ENCODE measurements at regions not wholly inside any gene's neighbourhood (a gene's known extent, or its start where the extent isn't known, plus 50 kb on each side); places are given as distances from the start of the nearest gene placed in this dataset.

DNA sequence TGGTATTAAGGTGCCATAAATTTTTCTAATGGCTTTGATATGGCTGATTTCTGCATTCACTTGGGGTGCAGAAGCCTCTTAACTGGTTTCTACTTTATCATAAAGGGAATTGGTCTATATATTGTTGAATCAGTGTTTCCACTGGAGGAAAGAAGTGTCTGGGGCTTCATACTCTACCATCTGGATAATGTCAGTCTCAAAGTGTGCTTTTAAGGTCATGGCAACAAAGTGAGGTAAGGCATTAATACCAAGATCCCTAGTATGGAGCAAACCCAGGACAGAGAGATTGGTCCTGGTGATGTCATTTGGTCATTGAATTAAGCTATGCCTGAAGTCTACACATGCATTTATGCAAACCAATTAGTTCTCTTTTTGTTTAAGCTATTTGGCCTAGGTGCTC, 309.9 kb downstream of the DUSP10 start:
- H3K4me1 ChIP-seq (ENCODE audit: insufficient read depth): no peaks in the 10 kb centered on the region
- H3K27me3 ChIP-seq: no peaks in the 10 kb centered on the region
- H3K4me3 ChIP-seq: no peak overlapping the region
- intact Hi-C loops (cut with DNase I): loop anchor here in 3 of 4 donors (10.0 kb wide), 3 partner anchors 167 to 627 kb away; partner anchors contain the start of gene HLX (in 3 of the 3)
- no peaks in the 10 kb centered on the region for H3K36me3 ChIP-seq
- no peak overlapping the region for H3K27ac ChIP-seq
- DNase-seq: no peak
- TF ChIP-seq EP300 (IDR thresholded peaks at IDR 0.05) (no peak), POLR2A (IDR thresholded peaks at IDR 0.05) (no peak)
- TF ChIP-seq, protein P1, sequence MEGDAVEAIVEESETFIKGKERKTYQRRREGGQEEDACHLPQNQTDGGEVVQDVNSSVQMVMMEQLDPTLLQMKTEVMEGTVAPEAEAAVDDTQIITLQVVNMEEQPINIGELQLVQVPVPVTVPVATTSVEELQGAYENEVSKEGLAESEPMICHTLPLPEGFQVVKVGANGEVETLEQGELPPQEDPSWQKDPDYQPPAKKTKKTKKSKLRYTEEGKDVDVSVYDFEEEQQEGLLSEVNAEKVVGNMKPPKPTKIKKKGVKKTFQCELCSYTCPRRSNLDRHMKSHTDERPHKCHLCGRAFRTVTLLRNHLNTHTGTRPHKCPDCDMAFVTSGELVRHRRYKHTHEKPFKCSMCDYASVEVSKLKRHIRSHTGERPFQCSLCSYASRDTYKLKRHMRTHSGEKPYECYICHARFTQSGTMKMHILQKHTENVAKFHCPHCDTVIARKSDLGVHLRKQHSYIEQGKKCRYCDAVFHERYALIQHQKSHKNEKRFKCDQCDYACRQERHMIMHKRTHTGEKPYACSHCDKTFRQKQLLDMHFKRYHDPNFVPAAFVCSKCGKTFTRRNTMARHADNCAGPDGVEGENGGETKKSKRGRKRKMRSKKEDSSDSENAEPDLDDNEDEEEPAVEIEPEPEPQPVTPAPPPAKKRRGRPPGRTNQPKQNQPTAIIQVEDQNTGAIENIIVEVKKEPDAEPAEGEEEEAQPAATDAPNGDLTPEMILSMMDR (IDR thresholded peaks at IDR 0.05): no peak
- H3K9me3 ChIP-seq: no peaks in the 10 kb centered on the region

DNA sequence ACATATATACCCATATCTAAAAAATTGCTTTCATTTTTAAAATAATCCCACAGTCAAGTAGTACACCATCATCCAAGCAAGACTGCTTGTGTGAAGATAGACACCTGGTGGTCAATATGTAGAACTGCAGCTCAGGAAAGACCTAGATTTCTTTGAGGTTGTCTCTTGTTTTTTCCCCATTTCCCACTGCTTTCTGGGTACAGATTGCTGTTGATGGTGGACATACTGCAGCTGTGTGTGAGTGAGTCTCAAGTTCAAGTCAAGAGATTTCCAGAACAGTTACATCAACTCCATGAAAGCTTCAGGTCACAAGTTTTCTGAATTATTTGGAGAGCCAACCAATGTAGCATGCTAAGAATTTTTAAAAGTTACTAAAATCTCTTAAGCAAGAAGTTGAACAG, 306.4 kb downstream of the DUSP10 start:
- no peak overlapping the region for H3K4me3 ChIP-seq
- TF ChIP-seq EP300 (IDR thresholded peaks at IDR 0.05) (no peak), POLR2A (IDR thresholded peaks at IDR 0.05) (no peak)
- TF ChIP-seq, protein P1 (IDR thresholded peaks at IDR 0.05): peak; percentile 58 to 75 (median 60)
- H3K27ac ChIP-seq: no peak overlapping the region
- no peak for DNase-seq
- no peaks in the 10 kb centered on the region for H3K27me3 ChIP-seq
- intact Hi-C loops (cut with DNase I): loop anchor here in 3 of 4 donors (10.0 kb wide), 3 partner anchors 171 to 631 kb away; partner anchors contain the start of gene HLX (in 3 of the 3)
- H3K9me3 ChIP-seq: no peaks in the 10 kb centered on the region
- no peaks in the 10 kb centered on the region for H3K36me3 ChIP-seq
- no peaks in the 10 kb centered on the region for H3K4me1 ChIP-seq (ENCODE audit: insufficient read depth)

DNA sequence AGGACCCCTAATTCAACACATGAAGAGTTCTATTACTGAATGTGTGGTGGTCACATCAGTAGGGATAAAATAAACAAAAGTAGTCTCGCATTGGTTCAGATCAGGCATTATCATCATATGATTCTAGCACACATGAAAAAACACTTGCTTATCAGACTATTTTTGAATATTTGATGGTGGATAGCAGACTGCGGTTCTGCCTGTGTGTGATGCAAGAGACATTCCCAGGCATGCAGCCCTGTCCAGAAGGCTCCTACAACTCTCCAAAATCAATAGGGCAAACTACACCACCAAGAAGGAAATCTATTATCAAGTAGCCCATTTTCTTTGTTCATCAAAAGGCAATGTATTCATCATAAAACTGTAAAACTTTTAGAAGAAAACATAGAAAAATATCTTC, 304.7 kb downstream of the DUSP10 start:
- Histone ChIP-seq H3K4me1 (ENCODE audit: insufficient read depth) (no peaks in the 10 kb centered on the region), H3K36me3 (no peaks in the 10 kb centered on the region), H3K27ac (no peak overlapping the region), H3K9me3 (no peaks in the 10 kb centered on the region), H3K27me3 (no peaks in the 10 kb centered on the region), H3K4me3 (no peak overlapping the region)
- 58 to 68% (median 63%) methylated on average over 2 of the region's 2 CpGs for WGBS, 3 donors
- DNase-seq: no peak
- TF ChIP-seq POLR2A (IDR thresholded peaks at IDR 0.05): no peak
- TF ChIP-seq EP300 (IDR thresholded peaks at IDR 0.05): no peak
- intact Hi-C loops (cut with DNase I): loop anchor here in 3 of 4 donors (10.0 kb wide), 3 partner anchors 172 to 632 kb away; partner anchors contain the start of gene HLX (in 3 of the 3)

DNA sequence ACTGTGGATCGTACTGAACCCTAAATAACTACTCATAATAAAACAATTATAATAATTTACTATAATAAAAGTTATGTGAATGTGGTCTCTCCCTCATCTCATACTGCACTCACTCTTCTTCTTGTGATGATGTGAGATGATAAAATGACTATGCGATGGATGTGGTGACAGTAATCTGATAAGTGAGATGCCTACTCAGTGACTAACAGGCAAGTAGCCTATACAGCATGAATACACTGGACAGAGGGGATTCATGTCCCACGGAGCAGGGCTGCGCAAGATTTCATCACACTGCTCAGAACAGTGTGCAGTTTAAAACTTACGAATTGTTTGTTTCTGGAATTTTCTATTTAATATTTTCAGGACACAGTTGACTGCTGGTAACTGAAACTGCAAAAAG, 304.0 kb downstream of the DUSP10 start:
- Histone ChIP-seq H3K27ac (no peak overlapping the region), H3K9me3 (no peaks in the 10 kb centered on the region), H3K36me3 (no peaks in the 10 kb centered on the region), H3K27me3 (no peaks in the 10 kb centered on the region), H3K4me1 (ENCODE audit: insufficient read depth) (no peaks in the 10 kb centered on the region), H3K4me3 (no peak overlapping the region)
- TF ChIP-seq POLR2A (IDR thresholded peaks at IDR 0.05) (no peak), EP300 (IDR thresholded peaks at IDR 0.05) (no peak)
- TF ChIP-seq, protein P1 (IDR thresholded peaks at IDR 0.05): no peak
- intact Hi-C loops (cut with DNase I): loop anchor here in 3 of 4 donors (10.0 kb wide), 3 partner anchors 173 to 633 kb away; partner anchors contain the start of gene HLX (in 3 of the 3)
- 75 to 83% (median 76%) methylated on average over 5 of the region's 5 CpGs for WGBS, 3 donors
- DNase-seq: no peak

DNA sequence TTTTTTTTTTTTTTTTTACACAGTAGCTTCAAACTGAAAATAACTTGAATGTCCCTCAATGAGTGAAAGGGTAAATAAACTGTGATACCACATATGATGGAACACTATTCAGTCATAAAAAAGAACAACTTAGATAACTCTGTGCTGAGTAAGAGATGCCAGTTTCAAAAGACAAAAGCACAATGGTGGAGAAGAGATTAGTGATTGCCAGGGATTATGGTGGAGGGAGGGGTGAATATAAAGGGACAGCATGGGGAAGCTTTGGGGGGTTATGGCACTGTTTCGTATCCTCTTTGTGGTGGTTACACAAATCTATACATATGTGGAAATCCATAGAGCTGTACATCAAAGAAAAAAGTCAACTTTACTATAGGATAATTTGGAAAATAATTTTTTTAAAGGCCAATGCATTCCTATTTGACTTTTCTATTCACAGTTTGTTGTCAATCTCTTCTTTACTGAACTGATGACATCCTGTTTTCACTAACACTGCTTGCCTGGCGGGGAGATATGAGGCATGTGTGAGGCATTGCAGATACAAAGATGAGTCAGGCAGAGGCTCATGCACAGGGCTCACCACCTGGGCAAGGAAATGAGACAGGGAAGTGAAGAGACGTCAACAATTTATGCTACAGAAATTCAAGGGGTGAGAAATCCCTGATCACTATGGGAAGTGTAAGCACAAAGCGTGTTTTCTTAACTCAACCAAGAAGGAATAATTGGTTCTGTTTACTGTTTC, 302.7 kb downstream of the DUSP10 start:
- WGBS, 3 donors: 83 to 87% (median 85%) methylated on average over 4 of the region's 4 CpGs
- Histone ChIP-seq H3K36me3 (no peaks in the 10 kb centered on the region), H3K27me3 (no peaks in the 10 kb centered on the region), H3K9me3 (no peaks in the 10 kb centered on the region), H3K27ac (no peak overlapping the region), H3K4me3 (no peak overlapping the region), H3K4me1 (ENCODE audit: insufficient read depth) (no peaks in the 10 kb centered on the region)
- TF ChIP-seq POLR2A (IDR thresholded peaks at IDR 0.05) (no peak), EP300 (IDR thresholded peaks at IDR 0.05) (no peak)
- TF ChIP-seq, protein P1 (IDR thresholded peaks at IDR 0.05): no peak
- no peak for DNase-seq
- intact Hi-C loops (cut with DNase I): loop anchor here in 3 of 4 donors (10.0 kb wide), 3 partner anchors 174 to 634 kb away; partner anchors contain the start of gene HLX (in 3 of the 3)
